PC-3 (cell line): ENCODE measurements at regions not wholly inside any gene's neighbourhood (a gene's known extent, or its start where the extent isn't known, plus 50 kb on each side); places are given as distances from the start of the nearest gene placed in this dataset.

Experiments used
- CTCF ChIP-seq: fragments of 300-600 bp; sonication (generic); conservative IDR thresholded peaks from 2 replicates; pipeline ENCODE4 v1.5.1; 2017; ENCODE audit warnings: antibody characterized with exemption, low read depth, mild to moderate bottlenecking, low read length
- EZH2 ChIP-seq: fragments of 300-600 bp; sonication (generic); IDR thresholded peaks from one replicate; pipeline ENCODE4 v1.6.1; 2017; ENCODE audit warnings: antibody characterized with exemption, mild to moderate bottlenecking, low read length; ENCODE audit not compliant: unreplicated experiment
- EZH2phosphoT487 ChIP-seq: fragments of 300-600 bp; sonication (generic); IDR thresholded peaks from 2 replicates; pipeline ENCODE4 v1.6.1; 2018; ENCODE audit warnings: mild to moderate bottlenecking, antibody characterized with exemption, low read length, borderline replicate concordance

DNA sequence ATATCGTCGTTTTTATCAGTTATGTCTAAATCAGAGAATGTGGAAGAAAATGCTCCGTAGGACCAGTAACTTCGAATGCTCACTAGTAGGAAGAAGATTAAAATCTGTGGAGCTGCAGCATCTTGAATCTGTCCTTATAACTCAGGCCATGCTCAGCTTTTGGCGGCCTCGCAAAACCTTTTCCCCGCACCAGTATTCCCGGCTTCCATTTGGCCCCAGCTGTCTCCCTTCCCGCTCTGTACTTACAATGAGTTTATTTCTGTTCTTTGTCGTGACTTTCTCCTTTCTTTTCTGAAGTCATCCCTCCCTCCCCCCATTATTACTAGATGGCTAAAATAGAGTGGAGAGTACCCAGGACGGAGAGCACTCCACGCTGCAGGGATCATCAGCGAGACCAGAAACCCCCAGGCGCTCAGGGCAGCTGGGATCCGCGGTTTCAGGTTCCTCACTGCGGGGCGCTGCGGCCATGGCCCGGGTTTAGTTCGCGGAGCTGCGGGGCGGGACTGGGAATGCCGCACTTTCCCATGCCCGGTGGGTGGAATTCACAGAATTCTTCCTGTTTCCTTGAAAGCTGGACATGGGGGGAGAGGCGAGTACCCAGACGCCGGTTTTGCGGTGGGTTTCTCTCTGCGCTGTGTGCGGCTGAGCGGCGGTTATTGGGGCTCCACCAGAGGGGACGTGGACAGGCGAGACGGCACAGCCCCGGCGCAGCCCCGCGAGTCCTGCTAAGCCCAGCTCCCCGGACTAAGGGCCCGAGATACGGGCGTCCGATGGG is 183.5 kb downstream of the POM121L12 start:
- TF ChIP-seq EZH2 (no peak), CTCF (no peak), EZH2phosphoT487 (no peak)
